Spinal cord (tissue), 9 donors: ENCODE measurements at regions not wholly inside any gene's neighbourhood (a gene's known extent, or its start where the extent isn't known, plus 50 kb on each side); places are given as distances from the start of the nearest gene placed in this dataset.
"Not testable (repeated sequence)": the region's sequence is repeated elsewhere in the genome, so short reads cannot be mapped to it uniquely, and the experiment has no call there.

Experiments used
- DNase-seq, 6 donors: peaks; one replicate each; pipeline versions ENCODE4 v3.0.0 to v3.0.0-alpha.2; 2013 to 2015; ENCODE audit warnings: low spot score in 6 of 6, low read depth in 4 of 6
- H3K27ac ChIP-seq: one replicate; pipeline ENCODE4 v1.5.1; 2013; ENCODE audit warnings: low read depth, low read length, control low read depth
- H3K27me3 ChIP-seq: one replicate; pipeline ENCODE4 v1.6.1; 2013; ENCODE audit warnings: low read length; ENCODE audit not compliant: control insufficient read depth, insufficient read depth
- H3K36me3 ChIP-seq: one replicate; pipeline ENCODE4 v1.6.1; 2013; ENCODE audit warnings: low read length; ENCODE audit not compliant: control insufficient read depth, insufficient read depth
- H3K4me1 ChIP-seq: one replicate; pipeline ENCODE4 v1.6.1; 2013; ENCODE audit warnings: low read length; ENCODE audit not compliant: control insufficient read depth, insufficient read depth
- H3K4me3 ChIP-seq: one replicate; pipeline ENCODE4 v1.5.1; 2013; ENCODE audit warnings: low read depth, low read length, control low read depth
- H3K9me3 ChIP-seq: one replicate; pipeline ENCODE4 v1.6.1; 2013; ENCODE audit warnings: low read length; ENCODE audit not compliant: control insufficient read depth, insufficient read depth
- WGBS: methylation state at CpG from one replicate; pipeline ENCODE4 v1.1.5; 2013; ENCODE audit warnings: missing lambda C conversion rate; ENCODE audit not compliant: insufficient coverage; 5-methylcytosine and 5-hydroxymethylcytosine counted together
- donor health status: healthy.

- 100% methylated on average over 3 of the region's 7 CpGs for WGBS
- Histone ChIP-seq H3K4me3 (no peak overlapping the region), H3K27me3 (no peaks in the 10 kb centered on the region), H3K4me1 (no peaks in the 10 kb centered on the region), H3K27ac (no peak overlapping the region), H3K36me3 (no peaks in the 10 kb centered on the region), H3K9me3 (peaks cover 3% of the 10 kb centered on the region)
- no peak for DNase-seq
Measured at GRCh38 chr10:3564346-3565002, 220.5 kb downstream of the KLF6 start.

DNA sequence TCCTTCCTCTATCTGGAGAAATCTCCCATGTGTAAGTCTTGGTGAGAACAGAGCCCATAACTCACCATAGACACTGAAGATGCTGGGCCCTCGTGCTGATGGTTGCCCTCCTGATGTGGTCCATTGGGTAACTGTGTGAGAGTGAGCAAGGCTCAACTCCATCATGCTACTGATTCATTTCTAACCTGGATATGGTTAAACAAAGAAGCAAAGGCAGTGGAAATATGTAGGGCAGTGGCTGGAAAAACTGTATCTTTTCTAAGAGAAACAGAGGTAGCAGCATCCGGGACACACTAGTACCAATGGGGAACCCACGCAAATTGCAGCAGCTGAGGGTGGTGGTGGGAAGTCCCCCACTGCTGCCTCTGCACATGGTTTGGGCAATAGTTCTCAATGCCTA is 221.7 kb downstream of the KLF6 start:
- WGBS: 100% methylated on average over 1 of the region's 3 CpGs
- Histone ChIP-seq H3K27me3 (no peaks in the 10 kb centered on the region), H3K27ac (no peak overlapping the region), H3K36me3 (no peaks in the 10 kb centered on the region), H3K9me3 (peaks cover 3% of the 10 kb centered on the region), H3K4me1 (no peaks in the 10 kb centered on the region), H3K4me3 (no peak overlapping the region)
- DNase-seq: no peak

- not testable (repeated sequence) for H3K4me3 ChIP-seq, H3K36me3 ChIP-seq, H3K9me3 ChIP-seq, H3K27me3 ChIP-seq, H3K4me1 ChIP-seq, DNase-seq, H3K27ac ChIP-seq
- WGBS: no CpG with 5 or more reads among the region's 3 CpGs
Measured at GRCh38 chr10:3560628-3561027, 224.4 kb downstream of the KLF6 start.

DNA sequence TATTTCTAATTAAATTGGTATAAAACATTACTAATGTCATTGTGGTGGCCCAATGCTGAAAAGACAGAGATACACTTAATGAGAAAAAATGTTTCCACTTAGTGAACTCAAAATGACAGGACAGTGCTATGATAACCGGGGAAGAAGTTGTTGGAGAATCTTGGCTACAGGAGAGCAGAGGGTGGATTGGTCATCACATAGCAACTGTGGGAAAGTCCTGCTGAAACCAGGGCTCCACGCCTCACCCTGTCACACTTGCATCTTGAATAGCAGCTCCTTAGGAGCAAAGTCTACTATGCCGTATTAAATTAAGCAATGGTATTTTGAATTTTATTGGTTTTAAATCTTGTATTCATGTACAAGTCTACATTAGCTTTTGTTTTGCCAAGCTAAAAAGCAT is 225.5 kb downstream of the KLF6 start:
- no peak overlapping the region for H3K4me3 ChIP-seq
- H3K27ac ChIP-seq: no peak overlapping the region
- H3K9me3 ChIP-seq: peaks cover 1% of the 10 kb centered on the region
- no peaks in the 10 kb centered on the region for H3K4me1 ChIP-seq
- DNase-seq: no peak
- 100% methylated on average over 1 of the region's 3 CpGs for WGBS
- no peaks in the 10 kb centered on the region for H3K27me3 ChIP-seq
- H3K36me3 ChIP-seq: no peaks in the 10 kb centered on the region

DNA sequence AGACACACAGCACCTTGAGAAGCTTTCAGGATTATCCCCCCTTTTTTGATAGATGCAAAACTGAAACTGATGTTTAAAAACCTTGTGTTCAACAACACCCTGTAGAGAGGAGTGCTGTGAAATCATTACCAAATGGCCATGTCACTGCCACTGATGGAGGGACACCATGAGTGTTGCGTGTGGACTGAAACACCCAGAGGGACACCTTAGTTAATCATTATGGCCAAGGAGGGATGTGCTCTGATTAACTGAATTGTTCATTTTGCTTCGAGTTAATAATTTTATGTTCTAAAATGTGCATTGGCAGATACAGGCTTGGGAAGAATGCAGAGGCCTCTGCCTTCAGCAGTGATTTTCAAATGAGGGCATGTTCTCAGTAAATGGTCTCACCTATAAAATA is 226.0 kb downstream of the KLF6 start:
- H3K27ac ChIP-seq: no peak overlapping the region
- no peaks in the 10 kb centered on the region for H3K4me1 ChIP-seq
- no peaks in the 10 kb centered on the region for H3K36me3 ChIP-seq
- no peak for DNase-seq
- WGBS: no CpG with 5 or more reads among the region's 2 CpGs
- no peaks in the 10 kb centered on the region for H3K27me3 ChIP-seq
- H3K4me3 ChIP-seq: no peak overlapping the region
- peaks cover 1% of the 10 kb centered on the region for H3K9me3 ChIP-seq

- DNase-seq, H3K27ac ChIP-seq, H3K36me3 ChIP-seq, H3K4me1 ChIP-seq, H3K27me3 ChIP-seq, H3K4me3 ChIP-seq, H3K9me3 ChIP-seq: not testable (repeated sequence)
- 57% methylated on average over 27 of the region's 46 CpGs for WGBS
Measured at GRCh38 chr10:3556191-3557017, 228.6 kb downstream of the KLF6 start.

DNA sequence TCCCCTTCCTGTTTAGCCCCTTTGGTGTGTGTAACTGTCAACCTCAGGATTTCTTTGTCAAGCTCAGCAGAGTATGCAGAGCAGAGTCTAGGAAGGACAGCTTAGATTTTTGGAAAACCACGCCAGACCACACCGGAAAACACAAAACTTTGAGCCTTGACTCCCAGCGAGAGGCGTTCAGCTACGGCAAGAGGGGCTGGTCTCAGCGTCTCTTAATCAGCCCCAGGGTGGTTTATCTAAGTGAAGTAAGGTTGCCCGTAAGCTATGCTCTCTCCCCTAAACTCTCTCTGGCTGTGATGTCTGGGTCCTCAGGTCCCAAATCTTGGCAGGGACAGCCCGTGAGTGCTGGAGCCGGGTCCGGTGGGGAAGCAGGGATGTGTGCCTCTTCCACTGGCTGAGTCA is 230.9 kb downstream of the KLF6 start:
- Histone ChIP-seq H3K27ac (no peak overlapping the region), H3K4me1 (no peaks in the 10 kb centered on the region), H3K9me3 (peaks cover 2% of the 10 kb centered on the region), H3K4me3 (no peak overlapping the region), H3K36me3 (no peaks in the 10 kb centered on the region), H3K27me3 (no peaks in the 10 kb centered on the region)
- 88% methylated on average over 9 of the region's 10 CpGs for WGBS
- no peak for DNase-seq

DNA sequence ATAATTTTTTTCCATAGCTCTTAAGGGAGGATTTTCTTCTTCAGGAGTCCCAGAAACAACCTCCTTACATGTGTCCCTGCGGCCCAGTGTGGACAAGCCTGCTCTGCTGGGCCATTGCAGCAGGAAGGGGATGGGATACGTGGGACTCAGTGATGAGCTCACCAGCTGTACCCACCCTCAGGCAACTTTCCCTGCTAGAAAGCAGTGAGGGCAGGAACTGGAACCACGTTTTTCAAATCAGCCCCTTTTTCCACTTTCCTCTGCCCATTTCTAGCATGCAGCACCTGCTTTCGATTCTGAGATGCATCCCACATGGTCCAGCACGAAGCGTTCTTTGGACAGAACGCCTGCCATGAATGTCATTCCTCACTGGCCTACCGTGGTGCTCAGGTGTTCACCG is 232.7 kb downstream of the KLF6 start:
- Histone ChIP-seq H3K4me1 (no peaks in the 10 kb centered on the region), H3K9me3 (peaks cover 2% of the 10 kb centered on the region), H3K36me3 (no peaks in the 10 kb centered on the region), H3K27me3 (no peaks in the 10 kb centered on the region), H3K4me3 (no peak overlapping the region), H3K27ac (no peak overlapping the region)
- DNase-seq: no peak
- 90% methylated on average over 9 of the region's 9 CpGs for WGBS

DNA sequence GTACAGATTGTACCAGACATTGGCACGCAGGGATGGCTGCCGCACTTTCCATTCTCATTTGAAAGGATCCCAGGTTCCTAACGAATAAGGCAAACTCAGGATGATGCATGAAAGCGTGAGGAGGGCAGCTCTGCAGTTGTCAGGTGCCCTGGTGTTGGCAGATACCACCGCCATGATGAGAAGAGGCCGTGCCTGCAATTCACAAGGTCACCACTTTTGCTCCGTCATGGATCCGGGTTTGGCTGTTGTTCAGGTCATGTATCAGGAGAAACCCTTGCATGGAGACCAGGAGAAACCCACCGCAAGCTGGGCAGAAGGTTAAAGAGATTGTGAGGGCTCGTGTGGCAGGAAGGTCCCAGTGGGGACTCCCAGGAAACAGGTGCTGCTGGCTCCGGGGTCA is 233.2 kb downstream of the KLF6 start:
- no peaks in the 10 kb centered on the region for H3K4me1 ChIP-seq
- WGBS: 84% methylated on average over 11 of the region's 11 CpGs
- no peaks in the 10 kb centered on the region for H3K27me3 ChIP-seq
- no peak overlapping the region for H3K27ac ChIP-seq
- DNase-seq: no peak
- peaks cover 2% of the 10 kb centered on the region for H3K9me3 ChIP-seq
- no peaks in the 10 kb centered on the region for H3K36me3 ChIP-seq
- H3K4me3 ChIP-seq: no peak overlapping the region

DNA sequence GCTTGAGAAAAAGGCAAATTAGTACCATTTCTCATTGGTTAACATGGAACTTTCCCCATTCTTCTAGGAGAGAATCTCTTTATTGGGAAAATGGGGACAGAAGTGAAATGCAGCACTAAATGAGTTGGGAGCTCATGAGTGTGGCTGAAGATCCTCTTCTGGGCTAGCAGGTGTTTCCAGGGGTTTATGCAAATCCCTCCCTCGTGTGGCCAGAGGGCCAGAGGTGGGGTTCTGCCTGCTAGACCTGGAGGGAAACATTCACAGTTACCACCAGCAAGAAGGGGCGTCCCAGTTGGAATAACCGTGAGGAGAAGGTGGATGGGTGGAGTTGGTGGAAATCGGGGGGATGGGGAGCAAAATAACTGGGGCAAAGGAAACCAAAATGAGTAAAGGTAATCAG is 235.9 kb downstream of the KLF6 start:
- WGBS: 100% methylated on average over 2 of the region's 4 CpGs
- H3K4me1 ChIP-seq: no peaks in the 10 kb centered on the region
- H3K4me3 ChIP-seq: no peak overlapping the region
- no peaks in the 10 kb centered on the region for H3K27me3 ChIP-seq
- no peak overlapping the region for H3K27ac ChIP-seq
- no peaks in the 10 kb centered on the region for H3K36me3 ChIP-seq
- no peak for DNase-seq
- peaks cover 2% of the 10 kb centered on the region for H3K9me3 ChIP-seq
